Tibial nerve (tissue), 4 donors: ENCODE measurements at regions not wholly inside any gene's neighbourhood (a gene's known extent, or its start where the extent isn't known, plus 50 kb on each side); places are given as distances from the start of the nearest gene placed in this dataset.

Experiments used
- DNase-seq, 2 donors: peaks; one replicate each; pipeline ENCODE4 v3.0.0-alpha.2; 2019; ENCODE audit warnings: low spot score in 2 of 2
- H3K27ac ChIP-seq, 4 donors: fragments of 200-600 bp; sonication (generic) in 3 of 4; one replicate each; pipeline ENCODE4 v1.5.1; 2017 to 2019; ENCODE audit warnings: mild to moderate bottlenecking in 1 of 4
- H3K27me3 ChIP-seq, 2 donors: fragments of 200-600 bp; sonication (generic) in 1 of 2; one replicate each; pipeline versions ENCODE4 v1.5.1 to v1.6.0; 2017 to 2019
- H3K36me3 ChIP-seq, 3 donors: fragments of 200-600 bp; sonication (generic); one replicate each; pipeline ENCODE4 v1.5.1; 2018 to 2019
- H3K4me1 ChIP-seq, 4 donors: fragments of 200-600 bp; sonication (generic) in 3 of 4; one replicate each; pipeline ENCODE4 v1.5.1; 2017 to 2019
- H3K4me3 ChIP-seq, 4 donors: fragments of 200-600 bp; sonication (generic) in 3 of 4; one replicate each; pipeline ENCODE4 v1.5.1; 2017 to 2019; ENCODE audit warnings: mild to moderate bottlenecking in 1 of 4, moderate library complexity in 1 of 4
- H3K9me3 ChIP-seq, 4 donors: fragments of 200-600 bp; sonication (generic) in 3 of 4; one replicate each; pipeline ENCODE4 v1.5.1; 2017 to 2019
- CTCF ChIP-seq, 5 experiments: fragments of 200-600 bp in 3 of 5; fragments of 450-650 bp in 2 of 5; sonication (generic) in 3 of 5; IDR thresholded peaks; one replicate each; pipeline ENCODE4 v1.5.1; 2016 to 2019; ENCODE audit warnings: antibody characterized with exemption in 5 of 5, mild to moderate bottlenecking in 3 of 5, moderate library complexity in 2 of 5
- EP300 ChIP-seq, 2 donors: sonication (generic); formaldehyde crosslinking; IDR thresholded peaks; one replicate each; pipeline ENCODE4 v1.6.1; 2017; ENCODE audit warnings: antibody characterized with exemption in 2 of 2, mild to moderate bottlenecking in 1 of 2
- POLR2A ChIP-seq, 2 donors: fragments of 450-650 bp; IDR thresholded peaks; one replicate each; pipeline ENCODE4 v1.6.1; 2017; ENCODE audit warnings: antibody characterized with exemption in 2 of 2, mild to moderate bottlenecking in 2 of 2, moderate library complexity in 2 of 2
- WGBS, 2 donors: methylation state at CpG; one replicate each; pipeline ENCODE4 v1.1.5; 2018; 5-methylcytosine and 5-hydroxymethylcytosine counted together

DNA sequence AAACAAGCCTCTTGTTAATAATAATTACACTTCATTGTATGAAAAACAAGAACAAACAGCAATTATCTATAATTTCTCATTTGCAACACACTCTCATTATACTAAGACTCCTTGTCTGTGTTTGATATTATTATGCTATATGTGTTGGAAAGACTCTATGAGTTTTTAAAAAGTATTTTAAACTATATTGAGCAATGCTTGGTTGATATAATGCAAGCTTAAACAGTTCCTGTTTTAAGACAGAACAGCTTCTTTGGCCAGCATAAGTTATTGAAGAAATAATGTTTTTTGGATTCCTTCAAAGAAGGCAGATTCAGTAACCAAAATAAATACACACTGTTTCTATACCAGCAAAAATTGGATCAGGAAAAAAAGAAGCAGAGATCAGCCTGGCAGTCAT is 871.4 kb downstream of the MAT2B start:
- no peak for TF ChIP-seq EP300 (IDR thresholded peaks at IDR 0.05)
- TF ChIP-seq POLR2A (IDR thresholded peaks at IDR 0.05) = no peak
- no peak for TF ChIP-seq CTCF (IDR thresholded peaks at IDR 0.05)
- no peak overlapping the region for H3K4me3 ChIP-seq

DNA sequence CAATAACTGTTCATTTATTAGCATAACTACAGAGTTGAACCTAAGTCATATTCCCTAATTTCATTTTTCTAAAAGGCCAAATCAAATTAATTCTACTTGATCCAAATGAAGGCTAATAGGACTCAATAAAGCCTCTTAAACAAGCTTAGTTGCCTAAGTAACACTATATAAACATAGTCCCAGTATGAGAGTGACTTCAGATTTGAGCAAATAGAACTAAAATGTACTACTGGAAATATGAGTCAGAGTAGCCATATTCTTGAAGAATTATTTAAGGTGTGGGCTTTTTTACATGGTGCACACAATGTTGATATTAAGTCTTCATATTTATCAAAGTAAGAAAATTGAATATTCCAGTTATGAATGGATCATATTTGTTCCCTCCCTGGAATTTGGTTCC is 872.3 kb downstream of the MAT2B start:
- Histone ChIP-seq H3K4me1 (no peaks in the 10 kb centered on the region), H3K27ac (no peak overlapping the region), H3K4me3 (no peak overlapping the region), H3K27me3 (no peaks in the 10 kb centered on the region), H3K36me3 (no peaks in the 10 kb centered on the region), H3K9me3 (peaks cover 0 to 4% (median 1%) of the 10 kb centered on the region in 4 donors)
- TF ChIP-seq CTCF (IDR thresholded peaks at IDR 0.05) = no peak
- no peak for TF ChIP-seq EP300 (IDR thresholded peaks at IDR 0.05)
- no peak for TF ChIP-seq POLR2A (IDR thresholded peaks at IDR 0.05)
- no peak for DNase-seq

More for the DNA sequence above, 871.4 kb downstream of the MAT2B start:
- peaks cover 0 to 4% (median 1%) of the 10 kb centered on the region in 4 donors for H3K9me3 ChIP-seq
- no peaks in the 10 kb centered on the region for H3K27me3 ChIP-seq
- H3K4me1 ChIP-seq = no peaks in the 10 kb centered on the region
- no peaks in the 10 kb centered on the region for H3K36me3 ChIP-seq
- no peak for DNase-seq
- H3K27ac ChIP-seq = no peak overlapping the region

DNA sequence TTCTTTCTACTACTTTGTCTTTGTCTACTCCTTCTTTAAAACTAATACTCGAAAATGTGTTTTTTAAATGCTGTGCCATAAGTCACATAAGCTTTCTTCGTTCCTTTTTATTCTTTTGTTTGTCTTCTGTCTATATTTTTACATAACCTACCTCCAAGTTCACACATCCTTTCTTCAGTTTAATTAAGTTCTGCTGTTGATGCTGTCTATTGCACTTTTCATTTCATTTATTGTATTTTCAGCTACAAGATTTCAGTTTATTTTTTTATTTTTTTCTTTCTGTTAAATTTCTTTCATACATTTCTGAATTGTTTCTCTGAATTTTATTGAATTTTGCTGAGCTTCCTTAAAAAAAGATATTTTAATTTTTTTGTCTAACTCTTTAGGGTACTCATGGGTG is 878.2 kb downstream of the MAT2B start:
- Histone ChIP-seq H3K36me3 (no peaks in the 10 kb centered on the region), H3K27me3 (no peaks in the 10 kb centered on the region), H3K9me3 (peaks cover 0 to 21% (median 1%) of the 10 kb centered on the region in 4 donors), H3K4me1 (no peaks in the 10 kb centered on the region), H3K27ac (no peak overlapping the region), H3K4me3 (no peak overlapping the region)
- WGBS, 2 donors = 71 to 84% methylated on average over 2 of the region's 2 CpGs
- DNase-seq = no peak
- TF ChIP-seq CTCF (IDR thresholded peaks at IDR 0.05) = no peak
- TF ChIP-seq EP300 (IDR thresholded peaks at IDR 0.05) = no peak
- no peak for TF ChIP-seq POLR2A (IDR thresholded peaks at IDR 0.05)

DNA sequence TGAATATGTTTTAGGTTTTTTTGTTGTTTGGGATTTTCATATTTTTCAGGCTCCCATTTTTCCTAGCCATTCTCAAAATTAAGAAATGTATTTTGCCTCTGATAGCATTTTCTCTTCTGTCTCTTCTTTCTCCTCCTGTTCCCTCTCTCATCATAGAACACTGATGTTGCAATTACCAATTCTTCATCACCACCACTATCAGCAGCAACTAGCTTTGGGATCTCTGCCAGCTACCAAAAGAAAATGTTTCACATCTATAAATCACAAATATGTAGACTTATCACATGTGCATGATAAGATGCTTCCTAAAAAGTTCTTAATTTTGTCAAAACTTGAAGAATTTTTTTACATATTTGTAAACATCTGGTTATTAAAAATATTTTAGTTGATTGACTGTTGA is 887.1 kb downstream of the MAT2B start:
- H3K9me3 ChIP-seq = no peaks in the 10 kb centered on the region
- no peak for DNase-seq
- no peak for TF ChIP-seq EP300 (IDR thresholded peaks at IDR 0.05)
- TF ChIP-seq CTCF (IDR thresholded peaks at IDR 0.05) = no peak
- TF ChIP-seq POLR2A (IDR thresholded peaks at IDR 0.05) = no peak

DNA sequence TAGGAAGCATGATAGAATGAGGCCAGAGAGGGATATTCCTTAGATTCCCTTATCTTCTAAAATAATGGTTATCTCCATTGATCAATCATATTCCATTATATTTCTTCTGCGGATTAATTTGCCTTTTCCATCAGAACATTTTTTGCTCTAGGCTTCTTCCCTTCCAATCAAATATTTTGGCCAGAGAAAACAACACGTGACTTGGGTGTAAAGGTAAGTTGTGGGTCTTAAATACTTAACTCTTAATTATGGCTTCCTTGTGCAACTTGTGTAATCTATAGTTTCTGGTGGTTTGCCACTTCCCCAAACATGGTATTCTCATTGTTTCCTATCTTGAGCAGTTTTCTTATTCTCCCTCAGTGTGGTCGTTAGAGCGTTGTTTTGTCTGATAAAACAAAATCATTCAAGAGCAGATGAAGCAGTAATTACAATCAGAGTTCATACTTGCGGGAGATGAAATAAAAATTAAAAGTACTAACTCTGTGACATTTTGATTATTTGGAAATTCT is 889.3 kb downstream of the MAT2B start:
- no peaks in the 10 kb centered on the region for H3K27me3 ChIP-seq
- 61 to 71% methylated on average over 5 of the region's 5 CpGs for WGBS, 2 donors
- H3K36me3 ChIP-seq = no peaks in the 10 kb centered on the region
- H3K4me1 ChIP-seq = no peaks in the 10 kb centered on the region
- no peak for TF ChIP-seq EP300 (IDR thresholded peaks at IDR 0.05)
- TF ChIP-seq CTCF (IDR thresholded peaks at IDR 0.05) = no peak
- no peak for TF ChIP-seq POLR2A (IDR thresholded peaks at IDR 0.05)
- H3K27ac ChIP-seq = no peak overlapping the region
- no peak for DNase-seq
- no peaks in the 10 kb centered on the region for H3K9me3 ChIP-seq
- no peak overlapping the region for H3K4me3 ChIP-seq

More for the DNA sequence above, 887.1 kb downstream of the MAT2B start:
- no peaks in the 10 kb centered on the region for H3K27me3 ChIP-seq
- H3K4me1 ChIP-seq = no peaks in the 10 kb centered on the region
- H3K36me3 ChIP-seq = no peaks in the 10 kb centered on the region
- no peak overlapping the region for H3K27ac ChIP-seq
- H3K4me3 ChIP-seq = no peak overlapping the region
